GM12878 (cell line): ENCODE measurements at regions not wholly inside any gene's neighbourhood (a gene's known extent, or its start where the extent isn't known, plus 50 kb on each side); places are given as distances from the start of the nearest gene placed in this dataset.

Experiments used
- ATAC-seq: fragments of 200-7000 bp; cut with Tn5 transposase; 3 replicates; pipeline ENCODE4 v1.9.1; 2020; ENCODE audit warnings: mild to moderate bottlenecking, moderate library complexity
- BruUV-seq: library from RNA; stranded (reverse); fragments of 400-500 nt; replicated peaks from 2 replicates; lab custom pipeline; 2021; lab: Mats Ljungman, UMichigan
- CTCF ChIA-PET: fragments of 300-600 bp; sonication (Branson Sonifier 250); formaldehyde crosslinking; extraction: SDS; loops from one replicate; lab custom pipeline; 2021; ENCODE audit warnings: inconsistent platforms; lab: Yijun Ruan, JAX
- POLR2A ChIA-PET: fragments of 350-600 bp; formaldehyde crosslinking; extraction: SDS; loops from one replicate; lab custom pipeline; 2021; ENCODE audit warnings: inconsistent platforms; lab: Charles Lee
- RAD21 ChIA-PET: fragments of 300-600 bp; sonication (Branson Sonifier 250); formaldehyde crosslinking; loops from one replicate; lab custom pipeline; 2023; ENCODE audit warnings: antibody characterized with exemption; ENCODE audit not compliant: unreplicated experiment; lab: Charles Lee
- SMC1A ChIA-PET: fragments of 300-600 bp; sonication (Branson Sonifier 250); formaldehyde crosslinking; loops from one replicate; lab custom pipeline; 2023; ENCODE audit not compliant: unreplicated experiment, uncharacterized antibody; lab: Charles Lee
- DNase-seq: peaks from one replicate; pipeline ENCODE4 v3.0.0-alpha.2; 2011; ENCODE audit warnings: low read depth, low spot score
- FAIRE-seq: peaks from 3 replicates; lab custom pipeline; 2011; peaks lifted over from hg19 to GRCh38; lab: Jason Lieb, UNC
- H2AFZ ChIP-seq: 2 replicates; pipeline ENCODE4 v1.6.0; 2011; ENCODE audit warnings: low read depth, low read length, control low read depth; ENCODE audit not compliant: control insufficient read depth
- H3K27ac ChIP-seq: 2 replicates; pipeline ENCODE4 v1.5.1; 2011; ENCODE audit warnings: control low read depth; ENCODE audit not compliant: control insufficient read depth, insufficient read depth
- H3K27me3 ChIP-seq, 2 experiments: replicated peaks in 1 of 2; 2 replicates each; pipeline versions ENCODE4 v1.6.0 to v1.6.1; 2011; ENCODE audit warnings: low read length in 1 of 2; ENCODE audit not compliant: control insufficient read depth in 2 of 2, insufficient read depth in 2 of 2
- H3K36me3 ChIP-seq, 2 experiments: 2 replicates each; pipeline ENCODE4 v1.5.1; 2011; ENCODE audit warnings: low read length in 1 of 2; ENCODE audit not compliant: control insufficient read depth in 2 of 2, insufficient read depth in 2 of 2
- H3K4me1 ChIP-seq: 2 replicates; pipeline ENCODE4 v1.6.1; 2011; ENCODE audit warnings: mild to moderate bottlenecking, low read length, moderate library complexity, mixed read lengths; ENCODE audit not compliant: control insufficient read depth, insufficient read depth
- H3K4me2 ChIP-seq: 2 replicates; pipeline ENCODE4 v1.6.0; 2011; ENCODE audit warnings: control low read depth; ENCODE audit not compliant: control insufficient read depth, insufficient read depth
- H3K4me3 ChIP-seq: fragments of 200-600 bp; sonication (generic); 2 replicates; pipeline ENCODE4 v1.5.1; 2016
- H3K79me2 ChIP-seq: 2 replicates; pipeline ENCODE4 v1.6.0; 2011; ENCODE audit warnings: low read length; ENCODE audit not compliant: control insufficient read depth, insufficient read depth
- H3K9ac ChIP-seq: 2 replicates; pipeline ENCODE4 v1.8.0; 2011; ENCODE audit warnings: low read length, control low read depth, mixed read lengths; ENCODE audit not compliant: control insufficient read depth, insufficient read depth
- H3K9me3 ChIP-seq: replicated peaks from 3 replicates; pipeline ENCODE4 v1.5.1; 2011; ENCODE audit warnings: mild to moderate bottlenecking, low read length; ENCODE audit not compliant: control insufficient read depth, insufficient read depth
- H4K20me1 ChIP-seq: 2 replicates; pipeline ENCODE4 v1.6.0; 2011; ENCODE audit not compliant: control insufficient read depth, insufficient read depth
- CEBPZ ChIP-seq: fragments of 150-350 bp; IDR thresholded peaks from 2 replicates; pipeline ENCODE4 v1.6.1; 2016; ENCODE audit warnings: low read depth, low read length
- FOXK2 ChIP-seq: fragments of 450-650 bp; IDR thresholded peaks from 2 replicates; pipeline ENCODE4 v1.6.1; 2017; ENCODE audit warnings: mild to moderate bottlenecking, moderate library complexity
- NRF1 ChIP-seq: conservative IDR thresholded peaks from 2 replicates; pipeline ENCODE4 v1.6.1; 2011; ENCODE audit warnings: mild to moderate bottlenecking, low read depth, low read length, improper control_type of control experiment
- PAX5 ChIP-seq: IDR thresholded peaks from 2 replicates; pipeline ENCODE4 v1.6.1; 2011; ENCODE audit warnings: low read depth, low read length, borderline replicate concordance
- PML ChIP-seq: IDR thresholded peaks from 2 replicates; pipeline ENCODE4 v1.6.1; 2012; ENCODE audit warnings: low read length, inconsistent platforms
- RAD51 ChIP-seq: fragments of 450-650 bp; IDR thresholded peaks from 2 replicates; pipeline ENCODE4 v1.6.1; 2016; ENCODE audit warnings: moderate library complexity, mild to moderate bottlenecking, inconsistent platforms
- RUNX3 ChIP-seq: IDR thresholded peaks from 2 replicates; pipeline ENCODE4 v1.6.1; 2012; ENCODE audit warnings: low read length, inconsistent platforms
- SMC3 ChIP-seq: IDR thresholded peaks from 2 replicates; pipeline ENCODE4 v1.6.1; 2011; ENCODE audit warnings: low read length, improper control_type of control experiment, borderline replicate concordance
- SREBF2 ChIP-seq: IDR thresholded peaks from 2 replicates; pipeline ENCODE4 v1.6.1; 2012; ENCODE audit warnings: mild to moderate bottlenecking, low read length
- SRF ChIP-seq, 2 experiments: IDR thresholded peaks; 2 replicates each; pipeline ENCODE4 v1.6.1; 2011; ENCODE audit warnings: low read depth in 2 of 2, low read length in 2 of 2, mild to moderate bottlenecking in 1 of 2, moderate library complexity in 1 of 2
- SUZ12 ChIP-seq: fragments of 200-600 bp; sonication (generic); IDR thresholded peaks from one replicate; pipeline ENCODE4 v1.6.1; 2018; ENCODE audit warnings: antibody characterized with exemption, mild to moderate bottlenecking; ENCODE audit not compliant: unreplicated experiment
- USF2 ChIP-seq: IDR thresholded peaks from 2 replicates; pipeline ENCODE4 v1.6.1; 2011; ENCODE audit warnings: low read depth, low read length, improper control_type of control experiment, borderline replicate concordance
- YBX1 ChIP-seq: fragments of 450-650 bp; IDR thresholded peaks from 2 replicates; pipeline ENCODE4 v1.6.1; 2016; ENCODE audit warnings: antibody characterized with exemption
- ZNF622 ChIP-seq: fragments of 450-650 bp; IDR thresholded peaks from 2 replicates; pipeline ENCODE4 v1.6.1; 2017; ENCODE audit warnings: mild to moderate bottlenecking, inconsistent platforms
- WGBS: methylation state at CpG from one replicate; pipeline ENCODE4 v1.1.6; 2016; ENCODE audit warnings: low lambda C conversion rate; ENCODE audit not compliant: insufficient replicate concordance, insufficient coverage; ENCODE audit errors: missing lambda C conversion rate; 5-methylcytosine and 5-hydroxymethylcytosine counted together
- in situ Hi-C: fragments of 300-500 bp; cut with MboI; formaldehyde crosslinking; loops from 9 replicates; pipeline ENCODE4 v1.14.3; 2018; ENCODE audit warnings: mixed read lengths
- intact Hi-C: fragments of 100-400 bp; cut with micrococcal nuclease; formaldehyde crosslinking; loops from one replicate; pipeline ENCODE4 v1.14.2; 2022; ENCODE audit not compliant: unreplicated experiment
- TF ChIP-seq, protein P1 (sequence below): fragments of 450-650 bp; IDR thresholded peaks from 2 replicates; pipeline ENCODE4 v1.6.1; 2017; ENCODE audit warnings: antibody characterized with exemption, mild to moderate bottlenecking, moderate library complexity

DNA sequence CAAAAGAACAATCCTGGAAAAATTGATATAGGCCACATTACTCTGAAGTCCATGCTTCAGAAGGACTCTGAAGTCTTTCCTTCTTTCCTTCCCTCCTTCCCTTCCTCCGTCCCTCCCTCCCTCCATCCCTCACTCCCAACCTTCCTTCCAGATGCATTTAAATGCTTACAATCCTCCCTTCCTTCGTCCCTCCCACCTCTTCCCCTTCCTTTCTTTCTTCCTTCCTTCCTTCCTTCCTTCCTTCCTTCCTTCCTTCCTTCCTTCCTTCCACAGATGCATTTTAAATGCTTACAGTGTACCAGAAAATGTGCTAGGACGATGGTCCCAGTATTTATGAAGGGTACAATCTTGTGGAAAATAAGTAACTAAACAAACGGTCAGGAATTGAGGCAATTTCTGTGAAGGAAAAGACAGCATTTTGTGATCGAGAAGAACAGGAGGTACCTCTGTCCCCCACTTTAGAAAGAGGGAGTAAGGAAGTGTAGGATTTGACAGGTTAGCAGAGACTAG is 181.3 kb upstream of the TUT7 start (continued):
- TF ChIP-seq, protein P1, sequence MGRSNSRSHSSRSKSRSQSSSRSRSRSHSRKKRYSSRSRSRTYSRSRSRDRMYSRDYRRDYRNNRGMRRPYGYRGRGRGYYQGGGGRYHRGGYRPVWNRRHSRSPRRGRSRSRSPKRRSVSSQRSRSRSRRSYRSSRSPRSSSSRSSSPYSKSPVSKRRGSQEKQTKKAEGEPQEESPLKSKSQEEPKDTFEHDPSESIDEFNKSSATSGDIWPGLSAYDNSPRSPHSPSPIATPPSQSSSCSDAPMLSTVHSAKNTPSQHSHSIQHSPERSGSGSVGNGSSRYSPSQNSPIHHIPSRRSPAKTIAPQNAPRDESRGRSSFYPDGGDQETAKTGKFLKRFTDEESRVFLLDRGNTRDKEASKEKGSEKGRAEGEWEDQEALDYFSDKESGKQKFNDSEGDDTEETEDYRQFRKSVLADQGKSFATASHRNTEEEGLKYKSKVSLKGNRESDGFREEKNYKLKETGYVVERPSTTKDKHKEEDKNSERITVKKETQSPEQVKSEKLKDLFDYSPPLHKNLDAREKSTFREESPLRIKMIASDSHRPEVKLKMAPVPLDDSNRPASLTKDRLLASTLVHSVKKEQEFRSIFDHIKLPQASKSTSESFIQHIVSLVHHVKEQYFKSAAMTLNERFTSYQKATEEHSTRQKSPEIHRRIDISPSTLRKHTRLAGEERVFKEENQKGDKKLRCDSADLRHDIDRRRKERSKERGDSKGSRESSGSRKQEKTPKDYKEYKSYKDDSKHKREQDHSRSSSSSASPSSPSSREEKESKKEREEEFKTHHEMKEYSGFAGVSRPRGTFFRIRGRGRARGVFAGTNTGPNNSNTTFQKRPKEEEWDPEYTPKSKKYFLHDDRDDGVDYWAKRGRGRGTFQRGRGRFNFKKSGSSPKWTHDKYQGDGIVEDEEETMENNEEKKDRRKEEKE, result no peak
- TF ChIP-seq NRF1 (no peak), CEBPZ (no peak)

- ChIA-PET SMC1A (no interaction called here), POLR2A (no interaction called here), RAD21 (no interaction called here), CTCF (no interaction called here)
- Histone ChIP-seq H3K4me2 (no peak overlapping the region), H3K79me2 (no peaks in the 10 kb centered on the region), H2AFZ (no peak overlapping the region), H3K9ac (no peak overlapping the region), H4K20me1 (no peaks in the 10 kb centered on the region), H3K4me1 (no peaks in the 10 kb centered on the region), H3K4me3 (no peak overlapping the region), H3K27me3 (no peaks in the 10 kb centered on the region), H3K27ac (no peak overlapping the region), H3K36me3 (no peaks in the 10 kb centered on the region), H3K9me3 (no peaks in the 10 kb centered on the region)
- no peak for TF ChIP-seq PAX5
- no peak for TF ChIP-seq ZNF622
- TF ChIP-seq SRF (IDR thresholded peaks at IDR 0.05; ENCODE audit: low read depth in 2 of 2, low read length in 2 of 2), result no peak
- no peak for TF ChIP-seq YBX1
- TF ChIP-seq SUZ12, result no peak
- no peak for TF ChIP-seq RUNX3
- TF ChIP-seq PML, result no peak
- TF ChIP-seq FOXK2, result no peak
- TF ChIP-seq SMC3, result no peak
- no peak for TF ChIP-seq RAD51
- no peak for TF ChIP-seq USF2
- TF ChIP-seq SREBF2, result no peak
- 18% methylated on average over 4 of the region's 4 CpGs for WGBS
- no peak for FAIRE-seq
- in situ Hi-C loops, result no loop called here
- intact Hi-C loops, result no loop called here
- no TSS peak for BruUV-seq
- DNase-seq, result no peak
- ATAC-seq, result no peak
These were observed 180.5 kb upstream of the TUT7 start for GRCh38 chr9:86534572-86535258.
